ACC112 (cell line): ENCODE measurements at regions not wholly inside any gene's neighbourhood (a gene's known extent, or its start where the extent isn't known, plus 50 kb on each side); places are given as distances from the start of the nearest gene placed in this dataset.
"Not testable (repeated sequence)": the region's sequence is repeated elsewhere in the genome, so short reads cannot be mapped to it uniquely, and the experiment has no call there.

Source experiments
- H2AFZ ChIP-seq: fragments of 200-600 bp; sonication (generic); one replicate; pipeline ENCODE4 v1.6.0; 2017; ENCODE audit warnings: antibody characterized with exemption, low read length; ENCODE audit not compliant: unreplicated experiment
- H3K27ac ChIP-seq: fragments of 200-600 bp; sonication (generic); 2 replicates; pipeline ENCODE4 v1.5.1; 2014; ENCODE audit warnings: low read depth, mild to moderate bottlenecking, antibody characterized with exemption, low read length, moderate library complexity
- H3K27me3 ChIP-seq: fragments of 200-600 bp; sonication (generic); 2 replicates; pipeline ENCODE4 v1.6.1; 2014; ENCODE audit warnings: mild to moderate bottlenecking, antibody characterized with exemption, low read length, moderate library complexity, mixed read lengths; ENCODE audit not compliant: insufficient read depth
- H3K36me3 ChIP-seq: fragments of 200-600 bp; sonication (generic); 2 replicates; pipeline ENCODE4 v1.6.1; 2016; ENCODE audit warnings: mild to moderate bottlenecking, antibody characterized with exemption, low read length, moderate library complexity, mixed read lengths; ENCODE audit not compliant: insufficient read depth
- H3K4me1 ChIP-seq: fragments of 200-600 bp; sonication (generic); one replicate; pipeline ENCODE4 v1.6.1; 2016; ENCODE audit warnings: low read length, mixed read lengths; ENCODE audit not compliant: insufficient read depth, unreplicated experiment, control insufficient read depth
- H3K4me3 ChIP-seq: fragments of 200-600 bp; sonication (generic); 2 replicates; pipeline ENCODE4 v1.5.1; 2014; ENCODE audit warnings: mild to moderate bottlenecking, low read depth, low read length
- H3K79me2 ChIP-seq: fragments of 200-600 bp; sonication (generic); one replicate; pipeline ENCODE4 v1.6.0; 2016; ENCODE audit warnings: low read length; ENCODE audit not compliant: control insufficient read depth, unreplicated experiment, insufficient read depth

- Histone ChIP-seq H3K79me2 (no peaks in the 10 kb centered on the region), H3K27ac (no peak overlapping the region), H2AFZ (no peak overlapping the region), H3K36me3 (no peaks in the 10 kb centered on the region), H3K27me3 (no peaks in the 10 kb centered on the region), H3K4me3 (no peak overlapping the region), H3K4me1 (no peaks in the 10 kb centered on the region)
Observed at GRCh38 chr14:86911486-86911885, 1081.5 kb downstream of the GALC start.

GRCh38 chr14:86905386-86905926, 1087.5 kb downstream of the GALC start:
- not testable (repeated sequence) for H3K27me3 ChIP-seq, H3K36me3 ChIP-seq, H3K79me2 ChIP-seq, H3K27ac ChIP-seq, H3K4me1 ChIP-seq, H3K4me3 ChIP-seq, H2AFZ ChIP-seq

GRCh38 chr14:86902176-86902950, 1090.6 kb downstream of the GALC start:
- H3K36me3 ChIP-seq: no peaks in the 10 kb centered on the region
- H3K4me3 ChIP-seq: no peak overlapping the region

GRCh38 chr14:86897704-86898513, 1095.1 kb downstream of the GALC start:
- Histone ChIP-seq H3K36me3 (no peaks in the 10 kb centered on the region), H3K4me3 (no peak overlapping the region), H3K27me3 (no peaks in the 10 kb centered on the region), H2AFZ (no peak overlapping the region), H3K4me1 (no peaks in the 10 kb centered on the region), H3K79me2 (no peaks in the 10 kb centered on the region), H3K27ac (no peak overlapping the region)

More at GRCh38 chr14:86902176-86902950, 1090.6 kb downstream of the GALC start:
- no peak overlapping the region for H2AFZ ChIP-seq
- no peaks in the 10 kb centered on the region for H3K79me2 ChIP-seq
- no peak overlapping the region for H3K27ac ChIP-seq
- H3K4me1 ChIP-seq: no peaks in the 10 kb centered on the region
- no peaks in the 10 kb centered on the region for H3K27me3 ChIP-seq

GRCh38 chr14:86897224-86897623, 1095.8 kb downstream of the GALC start:
- no peaks in the 10 kb centered on the region for H3K79me2 ChIP-seq
- H3K4me3 ChIP-seq: no peak overlapping the region
- H3K27me3 ChIP-seq: no peaks in the 10 kb centered on the region
- no peaks in the 10 kb centered on the region for H3K4me1 ChIP-seq
- no peak overlapping the region for H2AFZ ChIP-seq
- H3K36me3 ChIP-seq: no peaks in the 10 kb centered on the region
- H3K27ac ChIP-seq: no peak overlapping the region

GRCh38 chr14:86896701-86897100, 1096.3 kb downstream of the GALC start:
- Histone ChIP-seq H3K79me2 (no peaks in the 10 kb centered on the region), H3K4me1 (no peaks in the 10 kb centered on the region), H3K27me3 (no peaks in the 10 kb centered on the region), H2AFZ (no peak overlapping the region), H3K27ac (no peak overlapping the region), H3K36me3 (no peaks in the 10 kb centered on the region), H3K4me3 (no peak overlapping the region)

GRCh38 chr14:86892152-86892956, 1100.6 kb downstream of the GALC start:
- Histone ChIP-seq H3K4me1 (no peaks in the 10 kb centered on the region), H3K4me3 (no peak overlapping the region), H3K27ac (no peak overlapping the region), H2AFZ (no peak overlapping the region), H3K79me2 (no peaks in the 10 kb centered on the region), H3K36me3 (no peaks in the 10 kb centered on the region), H3K27me3 (no peaks in the 10 kb centered on the region)

- H3K4me3 ChIP-seq: no peak overlapping the region
- no peaks in the 10 kb centered on the region for H3K4me1 ChIP-seq
- no peaks in the 10 kb centered on the region for H3K27me3 ChIP-seq
- H3K27ac ChIP-seq: no peak overlapping the region
- H3K79me2 ChIP-seq: no peaks in the 10 kb centered on the region
- no peaks in the 10 kb centered on the region for H3K36me3 ChIP-seq
- H2AFZ ChIP-seq: no peak overlapping the region
Observed at GRCh38 chr14:86885280-86885679, 1107.7 kb downstream of the GALC start.

GRCh38 chr14:86884498-86884897, 1108.5 kb downstream of the GALC start:
- H3K27me3 ChIP-seq: no peaks in the 10 kb centered on the region
- H3K4me1 ChIP-seq: no peaks in the 10 kb centered on the region
- H3K79me2 ChIP-seq: no peaks in the 10 kb centered on the region
- H3K27ac ChIP-seq: no peak overlapping the region
- H3K36me3 ChIP-seq: no peaks in the 10 kb centered on the region
- no peak overlapping the region for H3K4me3 ChIP-seq
- H2AFZ ChIP-seq: no peak overlapping the region

- H3K36me3 ChIP-seq: no peaks in the 10 kb centered on the region
- no peaks in the 10 kb centered on the region for H3K4me1 ChIP-seq
- no peaks in the 10 kb centered on the region for H3K79me2 ChIP-seq
- no peak overlapping the region for H2AFZ ChIP-seq
- no peak overlapping the region for H3K27ac ChIP-seq
- no peak overlapping the region for H3K4me3 ChIP-seq
- no peaks in the 10 kb centered on the region for H3K27me3 ChIP-seq
Observed at GRCh38 chr14:86882818-86883217, 1110.2 kb downstream of the GALC start.
